Astrocyte (in vitro differentiated cells and primary cell): ENCODE measurements at regions not wholly inside any gene's neighbourhood (a gene's known extent, or its start where the extent isn't known, plus 50 kb on each side); places are given as distances from the start of the nearest gene placed in this dataset.

Experiments used
- DNase-seq: peaks from one replicate; pipeline ENCODE4 v3.0.0-alpha.2; 2010; ENCODE audit warnings: low read depth
- FAIRE-seq: peaks from 2 replicates; lab custom pipeline; 2011; peaks lifted over from hg19 to GRCh38; lab: Jason Lieb, UNC
- H2AFZ ChIP-seq: 2 replicates; pipeline ENCODE4 v1.6.0; 2012; ENCODE audit warnings: low read depth, low read length, inconsistent platforms
- H3K27ac ChIP-seq: 2 replicates; pipeline ENCODE4 v1.5.1; 2011; ENCODE audit warnings: low read depth, low read length, inconsistent platforms
- H3K27me3 ChIP-seq: 2 replicates; pipeline ENCODE4 v1.6.0; 2011; ENCODE audit warnings: low read length, inconsistent platforms; ENCODE audit not compliant: insufficient read depth
- H3K36me3 ChIP-seq: 2 replicates; pipeline ENCODE4 v1.5.1; 2011; ENCODE audit warnings: low read length, inconsistent platforms; ENCODE audit not compliant: insufficient read depth
- H3K4me1 ChIP-seq: 2 replicates; pipeline ENCODE4 v1.5.1; 2011; ENCODE audit warnings: low read length, inconsistent platforms; ENCODE audit not compliant: insufficient read depth
- H3K4me2 ChIP-seq: 2 replicates; pipeline ENCODE4 v1.6.0; 2012; ENCODE audit warnings: low read length, inconsistent platforms
- H3K4me3 ChIP-seq: 2 replicates; pipeline ENCODE4 v1.5.1; 2011; ENCODE audit warnings: low read depth, mild to moderate bottlenecking, low read length, inconsistent platforms; ENCODE audit not compliant: insufficient read depth
- H3K79me2 ChIP-seq: 2 replicates; pipeline ENCODE4 v1.6.0; 2012; ENCODE audit warnings: mild to moderate bottlenecking, low read length, inconsistent platforms; ENCODE audit not compliant: insufficient read depth
- H3K9ac ChIP-seq: 2 replicates; pipeline ENCODE4 v1.6.0; 2012; ENCODE audit warnings: mild to moderate bottlenecking, low read length, inconsistent platforms
- H3K9me3 ChIP-seq: 2 replicates; pipeline ENCODE4 v1.5.1; 2012; ENCODE audit warnings: low read depth, mild to moderate bottlenecking, low read length, inconsistent platforms; ENCODE audit not compliant: insufficient read depth
- H4K20me1 ChIP-seq: 2 replicates; pipeline ENCODE4 v1.6.0; 2012; ENCODE audit warnings: low read length, inconsistent platforms; ENCODE audit not compliant: insufficient read depth
- H3K27ac Mint-ChIP-seq: one replicate; pipeline ENCODE4 v1.8.0; 2021; ENCODE audit warnings: mild to moderate bottlenecking, mixed read lengths; ENCODE audit not compliant: unreplicated experiment
- H3K27me3 Mint-ChIP-seq: one replicate; pipeline ENCODE4 v1.8.0; 2021; ENCODE audit warnings: low read depth, mixed read lengths; ENCODE audit not compliant: unreplicated experiment
- H3K36me3 Mint-ChIP-seq: one replicate; pipeline ENCODE4 v1.8.0; 2021; ENCODE audit warnings: low read depth, mixed read lengths; ENCODE audit not compliant: unreplicated experiment
- H3K4me1 Mint-ChIP-seq: one replicate; pipeline ENCODE4 v1.8.0; 2021; ENCODE audit warnings: low read depth, mixed read lengths; ENCODE audit not compliant: unreplicated experiment
- H3K4me3 Mint-ChIP-seq: one replicate; pipeline ENCODE4 v1.8.0; 2021; ENCODE audit warnings: mild to moderate bottlenecking, moderate library complexity, mixed read lengths; ENCODE audit not compliant: unreplicated experiment
- H3K9me3 Mint-ChIP-seq: one replicate; pipeline ENCODE4 v1.8.0; 2021; ENCODE audit warnings: mild to moderate bottlenecking, mixed read lengths; ENCODE audit not compliant: unreplicated experiment
- CTCF ChIP-seq: IDR thresholded peaks from 2 replicates; pipeline ENCODE4 v1.5.1; 2011; ENCODE audit warnings: low read depth, mild to moderate bottlenecking, inconsistent platforms, low read length, moderate library complexity; ENCODE audit not compliant: insufficient read depth
- EZH2 ChIP-seq: IDR thresholded peaks from 2 replicates; pipeline ENCODE4 v1.6.1; 2012; ENCODE audit warnings: mild to moderate bottlenecking, low read length, inconsistent platforms; ENCODE audit not compliant: insufficient read depth

- H3K4me1 ChIP-seq = no peaks in the 10 kb centered on the region
- Mint-ChIP-seq H3K27me3 (no peaks in the 10 kb centered on the region), H3K4me3 (no peak overlapping the region), H3K36me3 (no peaks in the 10 kb centered on the region), H3K9me3 (no peaks in the 10 kb centered on the region), H3K4me1 (peaks cover 2% of the 10 kb centered on the region), H3K27ac (no peak overlapping the region)
- H3K4me3 ChIP-seq = no peak overlapping the region
- no peaks in the 10 kb centered on the region for H3K79me2 ChIP-seq
- TF ChIP-seq CTCF (no peak), EZH2 (no peak)
- FAIRE-seq = no peak
- H3K36me3 ChIP-seq = no peaks in the 10 kb centered on the region
- DNase-seq = no peak
- H3K27me3 ChIP-seq = no peaks in the 10 kb centered on the region
- H2AFZ ChIP-seq = no peak overlapping the region
- no peak overlapping the region for H3K4me2 ChIP-seq
- no peaks in the 10 kb centered on the region for H4K20me1 ChIP-seq
- H3K27ac ChIP-seq = no peak overlapping the region
- H3K9ac ChIP-seq = no peak overlapping the region
- H3K9me3 ChIP-seq = no peaks in the 10 kb centered on the region
Measured at GRCh38 chr18:68233018-68233417, 481.9 kb downstream of the TMX3 start.

GRCh38 chr18:68229351-68229750 lies 485.6 kb downstream of the TMX3 start:
- Histone ChIP-seq H2AFZ (no peak overlapping the region), H3K27me3 (no peaks in the 10 kb centered on the region), H3K9ac (no peak overlapping the region), H3K9me3 (no peaks in the 10 kb centered on the region), H3K79me2 (no peaks in the 10 kb centered on the region), H3K27ac (no peak overlapping the region), H4K20me1 (no peaks in the 10 kb centered on the region), H3K4me1 (no peaks in the 10 kb centered on the region), H3K4me3 (no peak overlapping the region), H3K36me3 (no peaks in the 10 kb centered on the region), H3K4me2 (no peak overlapping the region)
- Mint-ChIP-seq H3K4me1 (no peaks in the 10 kb centered on the region), H3K36me3 (no peaks in the 10 kb centered on the region), H3K4me3 (no peak overlapping the region), H3K27me3 (no peaks in the 10 kb centered on the region), H3K9me3 (no peaks in the 10 kb centered on the region), H3K27ac (no peak overlapping the region)
- DNase-seq (no peak), FAIRE-seq (no peak)
- TF ChIP-seq EZH2 (no peak), CTCF (no peak)

GRCh38 chr18:68221111-68221724 lies 493.7 kb downstream of the TMX3 start:
- Mint-ChIP-seq H3K9me3 (no peaks in the 10 kb centered on the region), H3K27ac (no peak overlapping the region)
- FAIRE-seq = peak; percentile 49

More at GRCh38 chr18:68221111-68221724, 493.7 kb downstream of the TMX3 start:
- Histone ChIP-seq H3K4me2 (no peak overlapping the region), H2AFZ (no peak overlapping the region), H3K79me2 (no peaks in the 10 kb centered on the region), H3K9ac (no peak overlapping the region), H4K20me1 (no peaks in the 10 kb centered on the region), H3K36me3 (no peaks in the 10 kb centered on the region), H3K4me1 (no peaks in the 10 kb centered on the region), H3K9me3 (no peaks in the 10 kb centered on the region), H3K27ac (no peak overlapping the region), H3K27me3 (no peaks in the 10 kb centered on the region), H3K4me3 (no peak overlapping the region)
- H3K4me3 Mint-ChIP-seq = no peak overlapping the region
- no peaks in the 10 kb centered on the region for H3K27me3 Mint-ChIP-seq
- peaks cover 21% of the 10 kb centered on the region for H3K4me1 Mint-ChIP-seq
- peak; percentile 72 for DNase-seq
- no peak for TF ChIP-seq EZH2
- TF ChIP-seq CTCF = no peak
- no peaks in the 10 kb centered on the region for H3K36me3 Mint-ChIP-seq
